WTC11 (cell line): ENCODE measurements at regions not wholly inside any gene's neighbourhood (a gene's known extent, or its start where the extent isn't known, plus 50 kb on each side); places are given as distances from the start of the nearest gene placed in this dataset.

Experiments
- CTCF ChIP-seq: fragments of 200-600 bp; IDR thresholded peaks from 2 replicates; pipeline ENCODE4 v1.8.0; 2022; ENCODE audit warnings: antibody characterized with exemption
- MAX ChIP-seq: sonication (generic); formaldehyde crosslinking; IDR thresholded peaks from 2 replicates; pipeline ENCODE4 v1.8.0; 2022; ENCODE audit warnings: mild to moderate bottlenecking, missing genetic modification reagents
- ZNF232 ChIP-seq: sonication (generic); formaldehyde crosslinking; IDR thresholded peaks from 2 replicates; pipeline ENCODE4 v1.8.0; 2022; ENCODE audit warnings: mild to moderate bottlenecking, missing genetic modification reagents

- no peak for TF ChIP-seq ZNF232 (CRISPR knock-in tag)
- no peak for TF ChIP-seq CTCF
- TF ChIP-seq MAX (CRISPR knock-in tag), result no peak
These were observed 178.2 kb downstream of the OR4M2 start for GRCh38 chr15:22258398-22259150.
